ENCODE measurements at regions not wholly inside any gene's neighbourhood (a gene's known extent, or its start where the extent isn't known, plus 50 kb on each side); places are given as distances from the start of the nearest gene placed in this dataset.
"Not testable (repeated sequence)": the region's sequence is repeated elsewhere in the genome, so short reads cannot be mapped to it uniquely, and the experiment has no call there.

- TF ChIP-seq, protein P1, sequence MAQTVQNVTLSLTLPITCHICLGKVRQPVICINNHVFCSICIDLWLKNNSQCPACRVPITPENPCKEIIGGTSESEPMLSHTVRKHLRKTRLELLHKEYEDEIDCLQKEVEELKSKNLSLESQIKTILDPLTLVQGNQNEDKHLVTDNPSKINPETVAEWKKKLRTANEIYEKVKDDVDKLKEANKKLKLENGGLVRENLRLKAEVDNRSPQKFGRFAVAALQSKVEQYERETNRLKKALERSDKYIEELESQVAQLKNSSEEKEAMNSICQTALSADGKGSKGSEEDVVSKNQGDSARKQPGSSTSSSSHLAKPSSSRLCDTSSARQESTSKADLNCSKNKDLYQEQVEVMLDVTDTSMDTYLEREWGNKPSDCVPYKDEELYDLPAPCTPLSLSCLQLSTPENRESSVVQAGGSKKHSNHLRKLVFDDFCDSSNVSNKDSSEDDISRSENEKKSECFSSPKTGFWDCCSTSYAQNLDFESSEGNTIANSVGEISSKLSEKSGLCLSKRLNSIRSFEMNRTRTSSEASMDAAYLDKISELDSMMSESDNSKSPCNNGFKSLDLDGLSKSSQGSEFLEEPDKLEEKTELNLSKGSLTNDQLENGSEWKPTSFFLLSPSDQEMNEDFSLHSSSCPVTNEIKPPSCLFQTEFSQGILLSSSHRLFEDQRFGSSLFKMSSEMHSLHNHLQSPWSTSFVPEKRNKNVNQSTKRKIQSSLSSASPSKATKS (CRISPR knock-in tag; IDR thresholded peaks at IDR 0.05) = no peak
- TF ChIP-seq CBFB (CRISPR knock-in tag; IDR thresholded peaks at IDR 0.05) (no peak), HOXD1 (CRISPR knock-in tag; IDR thresholded peaks at IDR 0.05) (peak; percentile 82; the same call in 1 of the 2 replicates), RBFOX2 (IDR thresholded peaks at IDR 0.05; ENCODE audit: low read depth, low read length) (no peak), GZF1 (CRISPR knock-in tag; IDR thresholded peaks at IDR 0.05) (no peak), ZNF343 (CRISPR knock-in tag; IDR thresholded peaks at IDR 0.05) (no peak), CCAR2 (optimal IDR thresholded peaks at IDR 0.05; ENCODE audit: low read depth, low read length) (no peak), MTF1 (CRISPR knock-in tag; IDR thresholded peaks at IDR 0.05) (no peak), GTF2F1 (IDR thresholded peaks at IDR 0.05; ENCODE audit: low read length) (no peak), ZNF3 (CRISPR knock-in tag; IDR thresholded peaks at IDR 0.05) (peak; percentile 57; the same call in 1 of the 2 replicates), ZFP82 (CRISPR knock-in tag; IDR thresholded peaks at IDR 0.05; ENCODE audit: borderline replicate concordance) (no peak), HNRNPH1 (optimal IDR thresholded peaks at IDR 0.05; ENCODE audit: low read depth, low read length) (no peak), RORA (CRISPR knock-in tag; IDR thresholded peaks at IDR 0.05) (no peak), MED1 (CRISPR knock-in tag; IDR thresholded peaks at IDR 0.05) (peak; percentile 52; the same call in 1 of the 2 replicates), HNF4A (CRISPR knock-in tag; IDR thresholded peaks at IDR 0.05) (peak; percentile 65), HOXA5 (CRISPR knock-in tag; IDR thresholded peaks at IDR 0.05) (no peak), BRCA1 (CRISPR knock-in tag; IDR thresholded peaks at IDR 0.05) (0 out of 2 replicates have a peak, but pooled peaks have one; percentile 35)
- TF ChIP-seq, protein P2, sequence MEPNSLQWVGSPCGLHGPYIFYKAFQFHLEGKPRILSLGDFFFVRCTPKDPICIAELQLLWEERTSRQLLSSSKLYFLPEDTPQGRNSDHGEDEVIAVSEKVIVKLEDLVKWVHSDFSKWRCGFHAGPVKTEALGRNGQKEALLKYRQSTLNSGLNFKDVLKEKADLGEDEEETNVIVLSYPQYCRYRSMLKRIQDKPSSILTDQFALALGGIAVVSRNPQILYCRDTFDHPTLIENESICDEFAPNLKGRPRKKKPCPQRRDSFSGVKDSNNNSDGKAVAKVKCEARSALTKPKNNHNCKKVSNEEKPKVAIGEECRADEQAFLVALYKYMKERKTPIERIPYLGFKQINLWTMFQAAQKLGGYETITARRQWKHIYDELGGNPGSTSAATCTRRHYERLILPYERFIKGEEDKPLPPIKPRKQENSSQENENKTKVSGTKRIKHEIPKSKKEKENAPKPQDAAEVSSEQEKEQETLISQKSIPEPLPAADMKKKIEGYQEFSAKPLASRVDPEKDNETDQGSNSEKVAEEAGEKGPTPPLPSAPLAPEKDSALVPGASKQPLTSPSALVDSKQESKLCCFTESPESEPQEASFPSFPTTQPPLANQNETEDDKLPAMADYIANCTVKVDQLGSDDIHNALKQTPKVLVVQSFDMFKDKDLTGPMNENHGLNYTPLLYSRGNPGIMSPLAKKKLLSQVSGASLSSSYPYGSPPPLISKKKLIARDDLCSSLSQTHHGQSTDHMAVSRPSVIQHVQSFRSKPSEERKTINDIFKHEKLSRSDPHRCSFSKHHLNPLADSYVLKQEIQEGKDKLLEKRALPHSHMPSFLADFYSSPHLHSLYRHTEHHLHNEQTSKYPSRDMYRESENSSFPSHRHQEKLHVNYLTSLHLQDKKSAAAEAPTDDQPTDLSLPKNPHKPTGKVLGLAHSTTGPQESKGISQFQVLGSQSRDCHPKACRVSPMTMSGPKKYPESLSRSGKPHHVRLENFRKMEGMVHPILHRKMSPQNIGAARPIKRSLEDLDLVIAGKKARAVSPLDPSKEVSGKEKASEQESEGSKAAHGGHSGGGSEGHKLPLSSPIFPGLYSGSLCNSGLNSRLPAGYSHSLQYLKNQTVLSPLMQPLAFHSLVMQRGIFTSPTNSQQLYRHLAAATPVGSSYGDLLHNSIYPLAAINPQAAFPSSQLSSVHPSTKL (CRISPR knock-in tag; IDR thresholded peaks at IDR 0.05) = peak; percentile 96
These were observed 640.0 kb upstream of the LRRTM4 start (continued) for GRCh38 chr2:78162202-78162601.

DNA sequence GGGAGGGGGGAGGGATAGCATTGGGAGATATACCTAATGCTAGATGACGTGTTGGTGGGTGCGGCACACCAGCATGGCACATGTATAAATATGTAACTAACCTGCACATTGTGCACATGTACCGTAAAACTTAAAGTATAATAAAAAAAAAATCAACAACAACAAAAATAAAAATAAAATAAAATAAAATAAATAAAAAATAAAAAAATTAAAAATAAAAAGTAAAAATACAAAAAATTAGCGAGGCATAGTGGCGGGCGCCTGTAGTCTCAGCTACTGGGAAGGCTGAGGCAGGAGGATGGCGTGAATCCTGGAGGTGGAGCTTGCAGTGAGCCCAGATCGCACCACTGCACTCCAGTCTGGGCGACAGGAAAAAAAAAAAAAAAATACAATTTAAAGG lies 650.0 kb upstream of the LRRTM4 start:
- H3K27ac ChIP-seq (ENCODE audit: extremely low read length, insufficient read depth, low read length); in situ Hi-C loops (cut with HindIII; ENCODE audit: extremely low pct_ligation_motif_present, low pct_unique_long_range_greater_than_20kb); DNase-seq (ENCODE audit: low spot score); H3K4me1 ChIP-seq (ENCODE audit: insufficient read depth, low read length); H3K9me3 ChIP-seq (ENCODE audit: low read length); ATAC-seq; H4K20me1 ChIP-seq (ENCODE audit: insufficient read depth, low read length); H3K4me3 ChIP-seq (replicated peaks in 1 of 3; ENCODE audit: insufficient read depth in 1 of 3, low read depth in 2 of 3, low read length in 3 of 3); FAIRE-seq; H3K4me2 ChIP-seq (ENCODE audit: low read depth, low read length); CTCF ChIA-PET (ENCODE audit: low intra/inter-chr PET ratio, low total read pairs); POLR2A ChIA-PET; H3K79me2 ChIP-seq (ENCODE audit: insufficient read depth, low read length); BruUV-seq (replicated peaks); intact Hi-C loops (cut with micrococcal nuclease; ENCODE audit: unreplicated experiment); H2AFZ ChIP-seq (ENCODE audit: low read length); H3K9ac ChIP-seq (ENCODE audit: insufficient read depth, low read depth, low read length); H3K27me3 ChIP-seq (ENCODE audit: control insufficient read depth in 1 of 2, insufficient read depth in 2 of 2, low read length in 2 of 2); H3K36me3 ChIP-seq (replicated peaks in 1 of 2; ENCODE audit: control insufficient read depth in 1 of 2, insufficient read depth in 2 of 2, low read length in 2 of 2): not testable (repeated sequence)
- WGBS (ENCODE audit: low lambda C conversion rate) = 98% methylated on average over 9 of the region's 9 CpGs

All from HepG2 (cell line).